ENCODE measurements at regions not wholly inside any gene's neighbourhood (a gene's known extent, or its start where the extent isn't known, plus 50 kb on each side); places are given as distances from the start of the nearest gene placed in this dataset.

- Histone ChIP-seq H3K36me3 (replicated peaks in 1 of 2; ENCODE audit: control insufficient read depth in 1 of 2, insufficient read depth in 2 of 2, low read length in 1 of 2) (no peaks in the 10 kb centered on the region), H3K27ac (ENCODE audit: low read depth in 2 of 2, low read length in 1 of 2) (no peak overlapping the region), H3K9ac (no peak overlapping the region), H3K9me3 (no peaks in the 10 kb centered on the region), H3K9me2 (no peaks in the 10 kb centered on the region), H3F3A (replicated peaks; ENCODE audit: insufficient read depth) (peaks cover 4% of the 10 kb centered on the region), H3K4me3 (ENCODE audit: low read depth in 2 of 2, low read length in 1 of 2) (no peak overlapping the region), H3K79me2 (ENCODE audit: insufficient read depth) (no peaks in the 10 kb centered on the region), H3K4me1 (ENCODE audit: control insufficient read depth in 1 of 2, insufficient read depth in 2 of 2, low read depth in 1 of 2, low read length in 1 of 2) (peaks cover 7 to 9% of the 10 kb centered on the region in 2 experiments; a peak in 2 of 4 replicates), H3K4me2 (no peak overlapping the region), H4K20me1 (ENCODE audit: insufficient read depth) (no peaks in the 10 kb centered on the region), H2AFZ (ENCODE audit: low read depth) (no peak overlapping the region), H3K27me3 (ENCODE audit: insufficient read depth) (no peaks in the 10 kb centered on the region)
- no peak for DNase-seq
- CTCF ChIA-PET = interaction anchor here (1.3 kb wide), 1 partner anchor 9 kb away, joined by 4 read pairs; no protein-coding TSS in a partner anchor
- no peak for TF ChIP-seq RAD21 (IDR thresholded peaks at IDR 0.05; ENCODE audit: low read length)
- TF ChIP-seq JUND (IDR thresholded peaks at IDR 0.05) = no peak
- TF ChIP-seq POLR2AphosphoS5 (IDR thresholded peaks at IDR 0.05; ENCODE audit: low read depth, low read length) = no peak
- TF ChIP-seq NRF1 (IDR thresholded peaks at IDR 0.05; ENCODE audit: low read depth, low read length) = no peak
- no peak for TF ChIP-seq SMC3 (IDR thresholded peaks at IDR 0.05; ENCODE audit: low read depth, low read length)
- WGBS (ENCODE audit: low lambda C conversion rate) = 93% methylated on average over 7 of the region's 8 CpGs
- POLR2A ChIA-PET = no interaction called here
Measured at GRCh38 chr2:207463433-207463832, 66.3 kb upstream of the CREB1 start.

- H3K79me2 ChIP-seq (ENCODE audit: insufficient read depth) = no peaks in the 10 kb centered on the region
- no peak overlapping the region for H3K4me2 ChIP-seq
- no peaks in the 10 kb centered on the region for H3K27me3 ChIP-seq (ENCODE audit: insufficient read depth)
- H3K9me2 ChIP-seq = no peaks in the 10 kb centered on the region
- WGBS (ENCODE audit: low lambda C conversion rate) = 93% methylated on average over 10 of the region's 10 CpGs
- no peak for TF ChIP-seq GATA2 (CRISPR knock-in tag; IDR thresholded peaks at IDR 0.05)
- no peak for TF ChIP-seq EP300 (IDR thresholded peaks at IDR 0.05; ENCODE audit: borderline replicate concordance in 1 of 2, low read depth in 1 of 2, low read length in 1 of 2)
- no peak for TF ChIP-seq RCOR1 (IDR thresholded peaks at IDR 0.05; ENCODE audit: low read length)
- no peak for TF ChIP-seq FOXJ3 (CRISPR knock-in tag; IDR thresholded peaks at IDR 0.05)
- no peak for TF ChIP-seq SIN3A (IDR thresholded peaks at IDR 0.05; ENCODE audit: borderline replicate concordance, low read depth, low read length)
- TF ChIP-seq FOXM1 (IDR thresholded peaks at IDR 0.05; ENCODE audit: low read depth) = no peak
- no peak for TF ChIP-seq NFIC (IDR thresholded peaks at IDR 0.05; ENCODE audit: borderline replicate concordance)
- no peak for TF ChIP-seq GABPA (IDR thresholded peaks at IDR 0.05; ENCODE audit: low read depth)
- TF ChIP-seq SMC3 (IDR thresholded peaks at IDR 0.05; ENCODE audit: low read depth, low read length) = no peak
- no peak for TF ChIP-seq TCF12 (IDR thresholded peaks at IDR 0.05)
- TF ChIP-seq MXI1 (IDR thresholded peaks at IDR 0.05; ENCODE audit: low read depth, low read length) = no peak
- no peak for TF ChIP-seq FOSL2 (IDR thresholded peaks at IDR 0.05; ENCODE audit: borderline replicate concordance, low read depth)
- TF ChIP-seq PBX3 (IDR thresholded peaks at IDR 0.05) = no peak
- no peak for TF ChIP-seq YY1 (IDR thresholded peaks at IDR 0.05; ENCODE audit: low read depth)
- TF ChIP-seq RXRA (IDR thresholded peaks at IDR 0.05; ENCODE audit: borderline replicate concordance, low read depth) = no peak
- no peak for TF ChIP-seq USF1 (IDR thresholded peaks at IDR 0.05; ENCODE audit: borderline replicate concordance, low read depth)
- TF ChIP-seq ELF1 (IDR thresholded peaks at IDR 0.05) = no peak
- no peak for TF ChIP-seq MEF2A (IDR thresholded peaks at IDR 0.05; ENCODE audit: borderline replicate concordance, low read depth)
- TF ChIP-seq ZBTB33 (IDR thresholded peaks at IDR 0.05; ENCODE audit: borderline replicate concordance, low read depth) = no peak
- no peak for TF ChIP-seq USF2 (IDR thresholded peaks at IDR 0.05; ENCODE audit: borderline replicate concordance, low read depth, low read length)
- no peak overlapping the region for H3K4me3 ChIP-seq (ENCODE audit: low read depth in 2 of 2, low read length in 1 of 2)
- H3K36me3 ChIP-seq (replicated peaks in 1 of 2; ENCODE audit: control insufficient read depth in 1 of 2, insufficient read depth in 2 of 2, low read length in 1 of 2) = no peaks in the 10 kb centered on the region
- CTCF ChIA-PET = interaction anchor here (1.3 kb wide), 1 partner anchor 9 kb away, joined by 4 read pairs; no protein-coding TSS in a partner anchor
- H4K20me1 ChIP-seq (ENCODE audit: insufficient read depth) = no peaks in the 10 kb centered on the region
- peaks cover 7 to 14% of the 10 kb centered on the region in 2 experiments; a peak in 2 of 4 replicates for H3K4me1 ChIP-seq (ENCODE audit: control insufficient read depth in 1 of 2, insufficient read depth in 2 of 2, low read depth in 1 of 2, low read length in 1 of 2)
- POLR2A ChIA-PET = no interaction called here
- H3F3A ChIP-seq (replicated peaks; ENCODE audit: insufficient read depth) = peaks cover 4% of the 10 kb centered on the region
- no peak overlapping the region for H3K9ac ChIP-seq
- no peak overlapping the region for H3K27ac ChIP-seq (ENCODE audit: low read depth in 2 of 2, low read length in 1 of 2)
- no peaks in the 10 kb centered on the region for H3K9me3 ChIP-seq
- H2AFZ ChIP-seq (ENCODE audit: low read depth) = no peak overlapping the region
- no peak for DNase-seq
Measured at GRCh38 chr2:207464007-207464406, 65.8 kb upstream of the CREB1 start.
